K562 (cell line): ENCODE measurements at regions not wholly inside any gene's neighbourhood (a gene's known extent, or its start where the extent isn't known, plus 50 kb on each side); places are given as distances from the start of the nearest gene placed in this dataset.

ENCODE experiments used
- ATAC-seq: fragments of 200-7000 bp; cut with Tn5 transposase; 3 replicates; pipeline ENCODE4 v1.9.1; 2020; ENCODE audit warnings: moderate library complexity
- BruUV-seq: library from RNA; stranded (reverse); fragments of 400-500 nt; replicated peaks from 2 replicates; lab custom pipeline; 2021; lab: Mats Ljungman, UMichigan
- CTCF ChIA-PET: fragments of 300-600 bp; formaldehyde crosslinking; extraction: SDS; loops from one replicate; lab custom pipeline; 2021; ENCODE audit warnings: low intra/inter-chr PET ratio; lab: Yijun Ruan, JAX
- POLR2A ChIA-PET: fragments of 300-600, 350-650 bp; sonication (Branson Sonifier 250); formaldehyde crosslinking; extraction: SDS; loops from one replicate; lab custom pipeline; 2021; ENCODE audit warnings: antibody characterized with exemption, inconsistent platforms; lab: Yijun Ruan, JAX
- DNase-seq, 4 experiments: peaks; one replicate each; pipeline versions ENCODE4 v3.0.0 to v3.0.0-alpha.2; 2011 to 2018; ENCODE audit warnings: low spot score in 3 of 4, mixed read lengths in 3 of 4; ENCODE audit errors: extremely low read depth in 1 of 4
- FAIRE-seq: peaks from 2 replicates; lab custom pipeline; 2011; peaks lifted over from hg19 to GRCh38; lab: Jason Lieb, UNC
- H2AFZ ChIP-seq: 2 replicates; pipeline ENCODE4 v1.6.0; 2011; ENCODE audit warnings: low read depth, low read length, control low read depth, inconsistent platforms
- H3K27ac ChIP-seq: fragments of 200-600 bp; 3 replicates; pipeline ENCODE4 v1.8.0; 2011; ENCODE audit warnings: low read depth, mild to moderate bottlenecking, control low read depth, inconsistent platforms, low read length, moderate library complexity, mixed read lengths; ENCODE audit errors: extremely low read depth
- H3K27me3 ChIP-seq, 2 experiments: fragments of 300-600 bp in 1 of 2; 2 replicates in 1 of 2; 3 replicates in 1 of 2; pipeline versions ENCODE4 v1.6.0 to v1.8.0; 2011; ENCODE audit warnings: inconsistent platforms in 2 of 2, low read length in 2 of 2, mild to moderate bottlenecking in 1 of 2, mixed read lengths in 1 of 2, moderate library complexity in 1 of 2; ENCODE audit not compliant: control insufficient read depth in 2 of 2, insufficient read depth in 2 of 2
- H3K36me3 ChIP-seq: fragments of 300-600 bp; 3 replicates; pipeline ENCODE4 v1.8.0; 2011; ENCODE audit warnings: mild to moderate bottlenecking, low read length, inconsistent platforms; ENCODE audit not compliant: control insufficient read depth, insufficient read depth
- H3K4me1 ChIP-seq, 2 experiments: fragments of 200-600 bp in 1 of 2; replicated peaks in 1 of 2; 2 replicates in 1 of 2; 3 replicates in 1 of 2; pipeline versions ENCODE4 v1.5.1 to v1.8.0; 2011; ENCODE audit warnings: inconsistent platforms in 2 of 2, low read length in 2 of 2, mild to moderate bottlenecking in 1 of 2, mixed read lengths in 1 of 2, moderate library complexity in 1 of 2; ENCODE audit not compliant: control insufficient read depth in 2 of 2, insufficient read depth in 2 of 2
- H3K4me2 ChIP-seq: 2 replicates; pipeline ENCODE4 v1.6.1; 2011; ENCODE audit warnings: low read length, control low read depth, inconsistent platforms, mixed read lengths; ENCODE audit not compliant: insufficient read depth
- H3K4me3 ChIP-seq: fragments of 200-600 bp; sonication (generic), shearing (Covaris generic); 2 replicates; pipeline ENCODE4 v1.5.1; 2016; ENCODE audit warnings: control low read depth, inconsistent platforms
- H3K79me2 ChIP-seq: fragments of 200-600 bp; 3 replicates; pipeline ENCODE4 v1.8.0; 2011; ENCODE audit warnings: low read length, inconsistent platforms; ENCODE audit not compliant: control insufficient read depth, insufficient read depth
- H3K9ac ChIP-seq, 2 experiments: 2 replicates each; pipeline versions ENCODE4 v1.6.0 to v1.6.1; 2011; ENCODE audit warnings: low read depth in 2 of 2, low read length in 2 of 2, control low read depth in 1 of 2, inconsistent platforms in 1 of 2, mild to moderate bottlenecking in 1 of 2, mixed read lengths in 1 of 2; ENCODE audit not compliant: insufficient read depth in 1 of 2
- H3K9me1 ChIP-seq: one replicate; pipeline ENCODE4 v1.6.0; 2011; ENCODE audit warnings: inconsistent platforms, mild to moderate bottlenecking, low read length, moderate library complexity; ENCODE audit not compliant: control insufficient read depth, insufficient read depth
- H3K9me3 ChIP-seq: replicated peaks from 2 replicates; pipeline ENCODE4 v1.5.1; 2011; ENCODE audit warnings: low read depth, low read length, inconsistent platforms; ENCODE audit not compliant: control insufficient read depth, insufficient read depth
- H4K20me1 ChIP-seq: replicated peaks from 2 replicates; pipeline ENCODE4 v1.6.1; 2011; ENCODE audit warnings: low read length, inconsistent platforms, mixed read lengths; ENCODE audit not compliant: control insufficient read depth, insufficient read depth
- BMI1 ChIP-seq: fragments of 150-350 bp; IDR thresholded peaks from 2 replicates; pipeline ENCODE4 v1.6.1; 2014; ENCODE audit warnings: low read length
- CEBPG ChIP-seq, 3 experiments: fragments of 200-800 bp in 1 of 3; sonication (Bioruptor generic) in 1 of 3; sonication (generic) in 1 of 3; formaldehyde crosslinking in 1 of 3; IDR thresholded peaks in 2 of 3; conservative IDR thresholded peaks in 1 of 3; 2 replicates each; pipeline versions ENCODE4 v1.6.1 to v1.8.0; 2016 to 2022; ENCODE audit warnings: missing compliant biosample characterization in 2 of 3, missing genetic modification characterization in 2 of 3, mild to moderate bottlenecking in 1 of 3, missing genetic modification reagents in 1 of 3
- FOXM1 ChIP-seq, 2 experiments: fragments of 450-650 bp in 1 of 2; sonication (generic) in 1 of 2; formaldehyde crosslinking in 1 of 2; IDR thresholded peaks; 2 replicates each; pipeline versions ENCODE4 v1.6.1 to v1.9.0; 2017 to 2022; ENCODE audit warnings: low read depth in 2 of 2, mild to moderate bottlenecking in 2 of 2, missing genetic modification reagents in 1 of 2, moderate library complexity in 1 of 2
- HSF4 ChIP-seq: fragments of 250-450 bp; sonication (Bioruptor Pico); IDR thresholded peaks from 2 replicates; pipeline ENCODE4 v2.1.2; 2022; ENCODE audit warnings: mild to moderate bottlenecking, moderate library complexity, borderline replicate concordance
- MAFF ChIP-seq: IDR thresholded peaks from 2 replicates; pipeline ENCODE4 v1.6.1; 2012; ENCODE audit warnings: low read length, improper control_type of control experiment
- RBM14 ChIP-seq: fragments of 200-400 bp; formaldehyde crosslinking; IDR thresholded peaks from 2 replicates; pipeline ENCODE4 v1.6.1; 2018; ENCODE audit warnings: low read depth, mild to moderate bottlenecking, low read length, moderate library complexity, borderline replicate concordance; ENCODE audit not compliant: insufficient read depth
- RBM34 ChIP-seq: fragments of 200-400 bp; formaldehyde crosslinking; IDR thresholded peaks from 2 replicates; pipeline ENCODE4 v1.6.1; 2018; ENCODE audit warnings: low read length, borderline replicate concordance; ENCODE audit not compliant: insufficient read depth
- SNIP1 ChIP-seq: fragments of 450-650 bp; IDR thresholded peaks from 2 replicates; pipeline ENCODE4 v1.7.1; 2017; ENCODE audit warnings: low read depth, mild to moderate bottlenecking
- SP2 ChIP-seq: IDR thresholded peaks from 2 replicates; pipeline ENCODE4 v1.6.1; 2011; ENCODE audit warnings: mild to moderate bottlenecking, low read depth, low read length, moderate library complexity; ENCODE audit not compliant: poor library complexity, severe bottlenecking; ENCODE audit errors: extremely low read depth
- THRAP3 ChIP-seq: fragments of 450-650 bp; IDR thresholded peaks from 2 replicates; pipeline ENCODE4 v1.6.1; 2016; ENCODE audit warnings: mild to moderate bottlenecking, inconsistent platforms, borderline replicate concordance
- ZNF165 ChIP-seq: fragments of 250-450 bp; sonication (Bioruptor Pico); IDR thresholded peaks from 2 replicates; pipeline ENCODE4 v1.4.0; 2020; ENCODE audit warnings: borderline replicate concordance
- ZNF23 ChIP-seq: fragments of 250-450 bp; sonication (Bioruptor Pico); IDR thresholded peaks from 2 replicates; pipeline ENCODE4 v1.4.0; 2020; ENCODE audit warnings: mild to moderate bottlenecking
- ZNF232 ChIP-seq: sonication (generic); formaldehyde crosslinking; IDR thresholded peaks from 2 replicates; pipeline ENCODE4 v1.8.0; 2022; ENCODE audit warnings: mild to moderate bottlenecking, missing genetic modification reagents
- ZNF778 ChIP-seq: fragments of 450-650 bp; formaldehyde crosslinking; IDR thresholded peaks from 2 replicates; pipeline ENCODE4 v1.4.0; 2020; ENCODE audit warnings: mild to moderate bottlenecking, moderate library complexity
- WGBS: fragments of 100-300 bp; shearing (Covaris generic); methylation state at CpG from one replicate; pipeline ENCODE4 v1.1.6; 2016; ENCODE audit warnings: low coverage, mixed read lengths; ENCODE audit not compliant: insufficient coverage; ENCODE audit errors: missing lambda C conversion rate; 5-methylcytosine and 5-hydroxymethylcytosine counted together
- in situ Hi-C: fragments of 300-500 bp; cut with MboI; formaldehyde crosslinking; loops from 4 replicates; pipeline ENCODE4 v1.15.0; 2018; ENCODE audit warnings: inconsistent platforms, mixed read lengths
- intact Hi-C: fragments of 100-400 bp; cut with micrococcal nuclease; formaldehyde crosslinking; loops from 2 replicates; pipeline ENCODE4 v1.14.2; 2022

DNA sequence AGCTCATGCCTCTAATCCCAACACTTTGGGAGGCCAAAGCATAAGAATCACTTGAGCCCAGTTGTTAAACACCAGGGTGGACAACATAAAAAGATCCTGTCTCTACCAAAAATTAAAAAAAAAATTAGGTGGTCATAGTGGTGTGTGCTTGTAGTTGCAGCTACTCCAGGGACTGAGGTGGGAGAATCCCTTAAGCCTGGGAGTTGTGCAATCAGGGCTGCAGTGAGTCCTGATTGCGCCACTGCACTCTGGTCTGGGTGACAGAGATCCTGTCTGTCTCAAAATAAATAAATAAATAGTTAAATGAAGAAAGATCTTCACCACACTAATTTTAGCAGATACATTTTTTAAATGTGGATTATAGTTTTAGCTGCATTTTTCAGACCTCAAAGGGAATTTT lies 433.2 kb downstream of the MAT2B start:
- TF ChIP-seq BMI1: no peak
- no peak for TF ChIP-seq ZNF778
- TF ChIP-seq CEBPG (CRISPR knock-in tag; IDR thresholded peaks at IDR 0.05): 0 out of 2 replicates have a peak, but pooled peaks have one; percentile 13
- TF ChIP-seq CEBPG (tag; conservative IDR thresholded peaks at IDR 0.05 in 1 of 2, IDR thresholded peaks at IDR 0.05 in 1 of 2): 0 out of 4 replicates have a peak, but pooled peaks of 1 of the 2 experiments have one; percentile 24
- no peak for TF ChIP-seq THRAP3
- no peak for TF ChIP-seq HSF4 (CRISPR knock-in tag)
- H3K4me2 ChIP-seq: no peak overlapping the region
- no peak overlapping the region for H3K27ac ChIP-seq
- in situ Hi-C loops: no loop called here
- POLR2A ChIA-PET: no interaction called here
- DNase-seq (no peak), FAIRE-seq (no peak), ATAC-seq (no peak)
- H3K9ac ChIP-seq: no peak overlapping the region
- CTCF ChIA-PET: no interaction called here
- no peaks in the 10 kb centered on the region for H3K79me2 ChIP-seq
- no peaks in the 10 kb centered on the region for H3K9me1 ChIP-seq
- 5% methylated on average over 1 of the region's 1 CpG for WGBS
- H4K20me1 ChIP-seq: no peaks in the 10 kb centered on the region
- no peaks in the 10 kb centered on the region for H3K36me3 ChIP-seq
- H3K4me1 ChIP-seq: no peaks in the 10 kb centered on the region
- H3K4me3 ChIP-seq: no peak overlapping the region
- intact Hi-C loops: no loop called here
- no peaks in the 10 kb centered on the region for H3K9me3 ChIP-seq
- no peaks in the 10 kb centered on the region for H3K27me3 ChIP-seq
- BruUV-seq: no TSS peak
- H2AFZ ChIP-seq: no peak overlapping the region

DNA sequence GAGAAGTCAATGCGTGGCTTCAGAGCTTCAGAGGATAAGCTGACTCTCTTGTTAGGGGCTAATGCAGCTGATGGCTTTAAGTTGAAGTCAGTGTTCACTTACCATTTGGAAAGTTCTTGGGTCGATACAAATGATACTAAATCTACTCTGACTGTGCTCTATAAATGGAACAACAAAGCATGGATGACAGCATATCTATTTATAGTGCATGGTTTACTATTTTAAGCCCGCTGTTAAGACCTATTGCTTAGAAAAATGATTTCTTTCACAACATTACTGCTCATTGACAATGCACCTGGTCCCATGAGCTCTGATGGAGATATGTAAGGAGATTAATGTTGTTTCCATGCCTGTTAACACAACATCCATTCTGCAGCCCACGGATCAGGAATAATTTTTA lies 435.7 kb downstream of the MAT2B start:
- in situ Hi-C loops (no loop called here), intact Hi-C loops (no loop called here)
- ChIA-PET POLR2A (no interaction called here), CTCF (no interaction called here)
- no peak overlapping the region for H3K9ac ChIP-seq
- H3K27me3 ChIP-seq: no peaks in the 10 kb centered on the region
- ATAC-seq: no peak
- DNase-seq: no peak
- H3K4me1 ChIP-seq: no peaks in the 10 kb centered on the region
- H4K20me1 ChIP-seq: no peaks in the 10 kb centered on the region
- no peak for FAIRE-seq
- H3K9me3 ChIP-seq: no peaks in the 10 kb centered on the region
- WGBS: 1% methylated on average over 4 of the region's 4 CpGs
- no peak overlapping the region for H3K4me2 ChIP-seq
- H3K9me1 ChIP-seq: no peaks in the 10 kb centered on the region
- no peaks in the 10 kb centered on the region for H3K79me2 ChIP-seq
- H2AFZ ChIP-seq: no peak overlapping the region
- no peak overlapping the region for H3K27ac ChIP-seq
- H3K36me3 ChIP-seq: no peaks in the 10 kb centered on the region
- no TSS peak for BruUV-seq
- no peak overlapping the region for H3K4me3 ChIP-seq
- TF ChIP-seq FOXM1 (IDR thresholded peaks at IDR 0.05; ENCODE audit: low read depth): no peak
- no peak for TF ChIP-seq FOXM1 (CRISPR knock-in tag; IDR thresholded peaks at IDR 0.05; ENCODE audit: low read depth)
- TF ChIP-seq ZNF165: no peak
- no peak for TF ChIP-seq ZNF23 (CRISPR knock-in tag)
- TF ChIP-seq SNIP1: no peak
- no peak for TF ChIP-seq SP2
- TF ChIP-seq MAFF: no peak
- TF ChIP-seq ZNF232 (CRISPR knock-in tag): no peak
- no peak for TF ChIP-seq RBM14
- TF ChIP-seq RBM34: no peak
